Panc1 (cell line): ENCODE measurements at regions not wholly inside any gene's neighbourhood (a gene's known extent, or its start where the extent isn't known, plus 50 kb on each side); places are given as distances from the start of the nearest gene placed in this dataset.

Experiments
- ATAC-seq: fragments of 200-7000 bp; cut with Tn5 transposase; 2 replicates; pipeline ENCODE4 v1.9.1; 2020; ENCODE audit warnings: mild to moderate bottlenecking, moderate library complexity
- BruUV-seq: library from RNA; stranded (reverse); fragments of 400-500 nt; replicated peaks from 2 replicates; lab custom pipeline; 2021; lab: Mats Ljungman, UMichigan
- CTCF ChIA-PET: fragments of 300-600 bp; sonication (Branson Sonifier 250); formaldehyde crosslinking; loops from one replicate; lab custom pipeline; 2022; ENCODE audit warnings: antibody characterized with exemption; lab: Charles Lee
- POLR2A ChIA-PET: fragments of 300-600 bp; sonication (Branson Sonifier 250); formaldehyde crosslinking; loops from one replicate; lab custom pipeline; 2022; ENCODE audit warnings: antibody characterized with exemption; lab: Charles Lee
- DNase-seq: peaks from one replicate; pipeline ENCODE4 v3.0.0-alpha.2; 2010; ENCODE audit warnings: low read depth, low spot score
- H3K27ac ChIP-seq: 2 replicates; pipeline ENCODE4 v1.5.1; 2011; ENCODE audit warnings: mild to moderate bottlenecking, low read length, inconsistent platforms
- H3K27me3 ChIP-seq: fragments of 200-500 bp; sonication (Bioruptor generic); 2 replicates; pipeline ENCODE4 v1.6.0; 2014; ENCODE audit warnings: low read length, inconsistent platforms; ENCODE audit not compliant: control insufficient read depth, insufficient read depth
- H3K36me3 ChIP-seq: fragments of 200-500 bp; sonication (Bioruptor generic); 2 replicates; pipeline ENCODE4 v1.5.1; 2014; ENCODE audit warnings: inconsistent platforms, mild to moderate bottlenecking, low read length, moderate library complexity; ENCODE audit not compliant: control insufficient read depth, insufficient read depth
- H3K4me1 ChIP-seq: 2 replicates; pipeline ENCODE4 v1.5.1; 2011; ENCODE audit warnings: inconsistent platforms, mild to moderate bottlenecking, low read length, moderate library complexity; ENCODE audit not compliant: control insufficient read depth, insufficient read depth
- H3K4me3 ChIP-seq, 2 experiments: 2 replicates each; pipeline ENCODE4 v1.5.1; 2011 to 2012; ENCODE audit warnings: low read depth in 2 of 2, low read length in 2 of 2, mild to moderate bottlenecking in 2 of 2, inconsistent platforms in 1 of 2, moderate library complexity in 1 of 2
- H3K9me3 ChIP-seq: fragments of 200-500 bp; sonication (Bioruptor generic); 2 replicates; pipeline ENCODE4 v1.5.1; 2014; ENCODE audit warnings: low read depth, mild to moderate bottlenecking, inconsistent platforms, low read length, moderate library complexity; ENCODE audit not compliant: control insufficient read depth, insufficient read depth
- CTCF ChIP-seq: fragments of 450-650 bp; IDR thresholded peaks from 2 replicates; pipeline ENCODE4 v1.5.1; 2017; ENCODE audit warnings: mild to moderate bottlenecking
- POLR2AphosphoS5 ChIP-seq: IDR thresholded peaks from 2 replicates; pipeline ENCODE4 v1.6.1; 2012; ENCODE audit warnings: mild to moderate bottlenecking, low read depth, low read length, moderate library complexity
- SIN3A ChIP-seq: IDR thresholded peaks from 2 replicates; pipeline ENCODE4 v1.6.1; 2012; ENCODE audit warnings: low read depth, mild to moderate bottlenecking, low read length, moderate library complexity, borderline replicate concordance; ENCODE audit not compliant: insufficient read depth
- TCF7L2 ChIP-seq: IDR thresholded peaks from 2 replicates; pipeline ENCODE4 v1.6.1; 2011; ENCODE audit warnings: mild to moderate bottlenecking, low read depth, low read length, inconsistent platforms
- in situ Hi-C: cut with HindIII; loops from 2 replicates; pipeline ENCODE4 v1.10.0; 2016; ENCODE audit warnings: low sequenced_read_pairs, low pct_unique_long_range_greater_than_20kb
- intact Hi-C: fragments of 100-400 bp; cut with micrococcal nuclease; formaldehyde crosslinking; loops from one replicate; pipeline ENCODE4 v1.10.0; 2022; ENCODE audit not compliant: unreplicated experiment
- TF ChIP-seq, protein P1 (sequence below), 2 experiments: IDR thresholded peaks; 2 replicates each; pipeline ENCODE4 v1.6.1; 2011 to 2012; ENCODE audit warnings: low read depth in 2 of 2, control low read depth in 1 of 2, low read length in 1 of 2, mild to moderate bottlenecking in 1 of 2, moderate library complexity in 1 of 2; ENCODE audit not compliant: insufficient read depth in 1 of 2

DNA sequence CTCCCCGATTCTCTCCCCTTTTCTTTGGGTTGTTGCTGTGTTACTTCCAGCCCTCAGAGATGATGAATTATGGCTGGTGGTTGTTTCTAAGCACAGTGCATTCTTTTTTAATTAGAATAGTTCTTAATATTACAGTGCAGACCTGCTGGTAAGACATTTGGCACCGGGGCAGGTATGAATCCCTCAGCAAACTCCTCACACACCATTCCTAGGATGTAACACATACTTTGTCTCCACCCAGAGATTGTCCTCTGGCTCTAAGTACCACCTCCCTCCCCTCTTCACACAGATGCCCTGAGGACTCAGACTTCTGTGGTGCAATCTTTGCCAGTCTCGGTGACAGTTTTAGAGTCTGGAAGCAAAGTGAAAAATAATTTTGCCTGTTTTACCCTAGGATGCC lies 143.1 kb downstream of the HLX start:
- DNase-seq (no peak), ATAC-seq (no peak)
- no peaks in the 10 kb centered on the region for H3K36me3 ChIP-seq
- H3K9me3 ChIP-seq, result no peaks in the 10 kb centered on the region
- ChIA-PET POLR2A (no interaction called here), CTCF (no interaction called here)
- no peak overlapping the region for H3K27ac ChIP-seq
- no peak overlapping the region for H3K4me3 ChIP-seq
- in situ Hi-C loops (no loop called here), intact Hi-C loops (no loop called here)
- no peaks in the 10 kb centered on the region for H3K27me3 ChIP-seq
- TF ChIP-seq SIN3A (no peak), TCF7L2 (no peak), CTCF (no peak), POLR2AphosphoS5 (no peak)
- TF ChIP-seq, protein P1, sequence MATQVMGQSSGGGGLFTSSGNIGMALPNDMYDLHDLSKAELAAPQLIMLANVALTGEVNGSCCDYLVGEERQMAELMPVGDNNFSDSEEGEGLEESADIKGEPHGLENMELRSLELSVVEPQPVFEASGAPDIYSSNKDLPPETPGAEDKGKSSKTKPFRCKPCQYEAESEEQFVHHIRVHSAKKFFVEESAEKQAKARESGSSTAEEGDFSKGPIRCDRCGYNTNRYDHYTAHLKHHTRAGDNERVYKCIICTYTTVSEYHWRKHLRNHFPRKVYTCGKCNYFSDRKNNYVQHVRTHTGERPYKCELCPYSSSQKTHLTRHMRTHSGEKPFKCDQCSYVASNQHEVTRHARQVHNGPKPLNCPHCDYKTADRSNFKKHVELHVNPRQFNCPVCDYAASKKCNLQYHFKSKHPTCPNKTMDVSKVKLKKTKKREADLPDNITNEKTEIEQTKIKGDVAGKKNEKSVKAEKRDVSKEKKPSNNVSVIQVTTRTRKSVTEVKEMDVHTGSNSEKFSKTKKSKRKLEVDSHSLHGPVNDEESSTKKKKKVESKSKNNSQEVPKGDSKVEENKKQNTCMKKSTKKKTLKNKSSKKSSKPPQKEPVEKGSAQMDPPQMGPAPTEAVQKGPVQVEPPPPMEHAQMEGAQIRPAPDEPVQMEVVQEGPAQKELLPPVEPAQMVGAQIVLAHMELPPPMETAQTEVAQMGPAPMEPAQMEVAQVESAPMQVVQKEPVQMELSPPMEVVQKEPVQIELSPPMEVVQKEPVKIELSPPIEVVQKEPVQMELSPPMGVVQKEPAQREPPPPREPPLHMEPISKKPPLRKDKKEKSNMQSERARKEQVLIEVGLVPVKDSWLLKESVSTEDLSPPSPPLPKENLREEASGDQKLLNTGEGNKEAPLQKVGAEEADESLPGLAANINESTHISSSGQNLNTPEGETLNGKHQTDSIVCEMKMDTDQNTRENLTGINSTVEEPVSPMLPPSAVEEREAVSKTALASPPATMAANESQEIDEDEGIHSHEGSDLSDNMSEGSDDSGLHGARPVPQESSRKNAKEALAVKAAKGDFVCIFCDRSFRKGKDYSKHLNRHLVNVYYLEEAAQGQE (IDR thresholded peaks at IDR 0.05; ENCODE audit: insufficient read depth in 1 of 2, low read depth in 2 of 2, low read length in 1 of 2), result no peak
- H3K4me1 ChIP-seq, result no peaks in the 10 kb centered on the region
- no TSS peak for BruUV-seq

DNA sequence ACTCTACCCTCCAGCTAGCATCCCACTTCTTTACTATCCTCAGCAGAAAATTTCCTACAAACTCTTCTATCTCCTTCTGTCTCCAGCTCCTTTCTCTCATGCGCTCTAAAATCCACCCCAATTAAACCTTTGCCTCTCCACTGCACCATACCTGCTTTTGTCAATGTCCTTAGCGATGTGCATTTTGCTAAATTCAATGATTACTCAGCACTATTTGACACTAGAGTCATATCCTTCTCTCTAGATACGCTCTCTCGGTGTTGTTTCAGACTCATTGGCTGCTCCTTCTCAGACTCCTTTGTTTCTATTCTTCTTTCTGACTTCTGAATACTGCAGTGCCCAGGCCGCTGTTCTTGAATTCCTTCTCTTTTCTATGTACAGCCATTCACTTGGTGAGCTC lies 144.2 kb downstream of the HLX start:
- no peaks in the 10 kb centered on the region for H3K27me3 ChIP-seq
- ChIA-PET POLR2A (no interaction called here), CTCF (no interaction called here)
- intact Hi-C loops, result no loop called here
- H3K4me1 ChIP-seq, result no peaks in the 10 kb centered on the region
- no peak for TF ChIP-seq POLR2AphosphoS5
- no peak for TF ChIP-seq SIN3A
- TF ChIP-seq TCF7L2, result no peak
- TF ChIP-seq, protein P1 (IDR thresholded peaks at IDR 0.05; ENCODE audit: insufficient read depth in 1 of 2, low read depth in 2 of 2, low read length in 1 of 2), result no peak
- TF ChIP-seq CTCF, result no peak
- H3K4me3 ChIP-seq, result no peak overlapping the region
- no TSS peak for BruUV-seq
- in situ Hi-C loops, result no loop called here
- no peak for ATAC-seq
- no peak overlapping the region for H3K27ac ChIP-seq
- no peak for DNase-seq
- no peaks in the 10 kb centered on the region for H3K36me3 ChIP-seq
- H3K9me3 ChIP-seq, result no peaks in the 10 kb centered on the region
